AG09309 (cell line): ENCODE measurements at regions not wholly inside any gene's neighbourhood (a gene's known extent, or its start where the extent isn't known, plus 50 kb on each side); places are given as distances from the start of the nearest gene placed in this dataset.

Experiments used
- DNase-seq: peaks from one replicate; pipeline ENCODE4 v3.0.0-alpha.2; 2010; ENCODE audit warnings: low read depth
- H3K4me3 ChIP-seq: 2 replicates; pipeline ENCODE4 v1.5.1; 2011; ENCODE audit warnings: mild to moderate bottlenecking, low read depth, low read length, moderate library complexity; ENCODE audit not compliant: control insufficient read depth
- TF ChIP-seq, protein P1 (sequence below): IDR thresholded peaks from 2 replicates; pipeline ENCODE4 v1.5.1; 2011; ENCODE audit warnings: mild to moderate bottlenecking, low read depth, low read length, inconsistent platforms; ENCODE audit not compliant: insufficient read depth, control insufficient read depth; ENCODE audit errors: missing control alignments

DNA sequence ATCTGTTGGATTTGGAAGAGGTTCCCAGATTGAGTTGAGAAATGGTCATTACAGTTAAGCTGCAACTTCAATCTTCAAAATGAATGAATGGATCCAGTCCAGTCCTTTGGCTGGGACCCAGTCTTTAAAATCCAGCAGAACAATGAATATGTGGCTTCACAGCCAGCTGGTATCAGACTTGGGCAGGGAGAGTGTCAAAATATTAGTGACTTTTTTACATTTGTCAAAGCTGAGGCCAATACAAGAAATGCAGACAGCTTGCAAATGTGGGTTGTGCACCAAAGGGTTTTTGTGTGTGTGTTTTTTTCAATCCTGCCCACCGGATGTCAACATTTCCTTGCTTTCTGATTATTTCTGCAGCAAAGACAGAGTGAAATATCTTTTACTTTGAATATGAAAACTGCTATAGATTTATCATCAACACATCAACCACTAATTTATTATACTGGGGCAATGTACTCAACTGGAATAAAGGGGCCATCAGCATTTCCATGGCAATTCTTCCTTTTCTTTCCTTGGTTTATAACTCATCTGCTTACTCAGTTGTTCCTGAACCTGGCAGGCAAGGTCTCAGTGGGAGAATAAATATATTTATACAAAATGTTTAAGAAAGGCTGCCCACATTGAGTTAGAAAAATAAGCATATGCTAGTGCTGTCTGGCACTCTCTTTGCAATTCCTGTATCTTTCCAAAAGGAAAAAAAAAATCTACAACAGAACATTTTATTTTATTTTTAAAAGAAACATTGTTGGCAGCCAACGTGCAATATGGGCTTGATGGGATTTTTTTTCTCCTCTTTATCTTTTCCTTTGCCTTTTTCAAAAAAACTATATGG, 491.6 kb upstream of the C1orf87 start:
- H3K4me3 ChIP-seq, result no peak overlapping the region
- TF ChIP-seq, protein P1, sequence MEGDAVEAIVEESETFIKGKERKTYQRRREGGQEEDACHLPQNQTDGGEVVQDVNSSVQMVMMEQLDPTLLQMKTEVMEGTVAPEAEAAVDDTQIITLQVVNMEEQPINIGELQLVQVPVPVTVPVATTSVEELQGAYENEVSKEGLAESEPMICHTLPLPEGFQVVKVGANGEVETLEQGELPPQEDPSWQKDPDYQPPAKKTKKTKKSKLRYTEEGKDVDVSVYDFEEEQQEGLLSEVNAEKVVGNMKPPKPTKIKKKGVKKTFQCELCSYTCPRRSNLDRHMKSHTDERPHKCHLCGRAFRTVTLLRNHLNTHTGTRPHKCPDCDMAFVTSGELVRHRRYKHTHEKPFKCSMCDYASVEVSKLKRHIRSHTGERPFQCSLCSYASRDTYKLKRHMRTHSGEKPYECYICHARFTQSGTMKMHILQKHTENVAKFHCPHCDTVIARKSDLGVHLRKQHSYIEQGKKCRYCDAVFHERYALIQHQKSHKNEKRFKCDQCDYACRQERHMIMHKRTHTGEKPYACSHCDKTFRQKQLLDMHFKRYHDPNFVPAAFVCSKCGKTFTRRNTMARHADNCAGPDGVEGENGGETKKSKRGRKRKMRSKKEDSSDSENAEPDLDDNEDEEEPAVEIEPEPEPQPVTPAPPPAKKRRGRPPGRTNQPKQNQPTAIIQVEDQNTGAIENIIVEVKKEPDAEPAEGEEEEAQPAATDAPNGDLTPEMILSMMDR, result no peak
- no peak for DNase-seq

DNA sequence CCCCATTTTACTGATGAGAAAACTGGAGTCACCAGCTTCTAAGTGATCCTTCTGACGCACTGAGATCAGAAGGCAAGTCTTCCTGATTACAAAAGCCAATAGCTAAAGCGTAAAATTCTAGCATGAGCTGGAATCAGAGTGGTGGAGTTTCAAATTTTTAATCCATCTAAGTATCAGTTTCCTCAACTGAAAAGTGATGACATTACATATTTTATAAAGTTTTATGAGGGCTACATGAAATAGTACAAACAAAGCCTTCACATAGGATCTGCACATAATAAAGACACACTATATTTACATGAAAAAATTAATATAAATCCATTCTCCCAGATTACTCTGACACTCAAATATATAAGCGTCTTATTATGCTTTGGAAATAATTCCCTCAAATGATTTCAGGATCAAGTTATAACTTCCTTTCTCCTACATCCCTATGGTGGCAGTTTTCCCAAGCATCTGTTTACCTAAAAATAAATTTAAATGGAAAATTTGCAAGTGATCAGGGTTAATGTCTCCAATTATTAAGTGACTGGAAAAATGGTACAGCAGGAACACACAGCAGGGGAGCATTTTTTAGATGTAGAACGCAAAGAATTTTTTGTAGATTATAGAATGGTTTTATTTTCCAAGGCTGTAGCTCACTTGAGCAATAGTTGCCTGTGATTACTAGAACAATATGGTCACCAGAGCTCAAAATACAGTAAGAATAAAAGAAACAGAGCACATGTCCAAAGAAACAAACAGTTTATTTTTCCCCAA, 490.4 kb upstream of the C1orf87 start:
- TF ChIP-seq, protein P1, result no peak
- DNase-seq, result no peak
- H3K4me3 ChIP-seq, result no peak overlapping the region

DNA sequence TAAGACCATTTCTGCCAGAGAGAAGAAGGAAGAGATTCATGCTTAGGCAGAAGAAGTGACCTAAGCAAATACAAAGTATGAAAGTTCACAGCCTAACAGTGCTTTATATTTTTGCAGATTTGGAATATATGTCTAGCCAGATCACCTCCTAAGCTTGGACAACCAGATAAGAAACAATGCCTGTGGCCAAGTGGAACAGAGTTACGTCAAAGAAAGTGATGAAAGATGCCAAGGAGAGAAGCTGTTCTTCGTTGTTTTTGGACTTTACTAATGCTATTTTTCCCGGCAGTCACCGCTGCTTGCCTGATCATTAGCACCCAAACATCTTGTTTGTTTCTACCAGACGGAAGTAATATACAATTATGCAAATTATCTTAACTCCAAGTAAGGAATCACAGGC, 489.2 kb upstream of the C1orf87 start:
- DNase-seq, result no peak
- TF ChIP-seq, protein P1, result no peak
- no peak overlapping the region for H3K4me3 ChIP-seq

DNA sequence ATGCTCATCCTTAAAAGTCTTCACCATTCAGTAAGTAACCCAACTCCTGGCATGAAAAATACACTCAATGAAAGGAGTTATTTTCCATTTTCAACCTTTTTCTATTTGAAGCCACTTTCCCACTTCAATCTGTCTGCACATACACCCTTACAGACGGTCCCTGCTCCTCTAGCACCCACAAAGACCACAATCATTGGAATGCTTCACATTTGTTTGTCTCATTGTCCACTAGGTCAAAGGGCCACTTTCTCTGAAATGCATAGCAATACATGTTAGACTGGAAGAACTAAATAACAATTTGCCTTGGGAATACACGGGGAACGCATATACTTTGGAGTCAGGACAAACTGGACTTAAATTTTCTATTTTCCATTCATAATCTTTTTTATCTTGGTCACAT, 487.1 kb upstream of the C1orf87 start:
- DNase-seq, result no peak
- H3K4me3 ChIP-seq, result no peak overlapping the region
- TF ChIP-seq, protein P1, result no peak

DNA sequence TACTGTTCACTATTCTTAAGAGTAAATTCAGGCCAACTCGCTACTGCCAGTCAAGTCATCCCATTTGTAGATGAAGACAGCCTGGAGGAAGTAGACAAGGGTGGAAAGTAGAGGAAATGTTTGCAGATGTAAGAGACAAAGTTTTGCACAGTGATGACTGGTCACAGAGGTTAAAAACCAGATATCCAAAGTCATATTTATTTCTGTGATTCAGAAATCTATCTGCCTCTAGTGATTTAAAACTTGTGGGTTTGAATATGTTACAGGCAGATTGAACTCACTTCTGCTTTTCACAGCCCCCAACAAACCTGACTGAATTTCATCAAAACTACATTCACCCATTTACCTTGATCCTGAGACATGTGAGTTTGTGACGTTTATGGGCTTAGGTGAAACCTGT, 484.7 kb upstream of the C1orf87 start:
- DNase-seq, result no peak
- H3K4me3 ChIP-seq, result no peak overlapping the region
- TF ChIP-seq, protein P1, result no peak

DNA sequence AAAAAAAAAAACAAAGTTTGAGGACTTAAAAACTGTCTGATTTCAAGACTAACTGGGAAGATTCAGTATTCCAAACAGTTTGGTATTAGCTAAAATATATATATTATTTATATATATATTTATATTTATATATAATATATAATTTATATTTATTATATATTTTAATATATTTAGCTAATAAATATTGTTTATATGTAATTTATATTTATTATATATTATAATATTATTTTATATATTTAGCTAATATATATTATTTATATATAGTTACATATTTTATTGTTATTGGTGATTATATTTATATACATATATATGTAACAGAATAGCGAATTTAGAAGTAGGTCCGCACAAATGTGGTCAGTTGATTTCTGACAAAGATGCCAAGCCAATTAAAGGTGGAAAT, 480.2 kb upstream of the C1orf87 start:
- DNase-seq, result no peak
- TF ChIP-seq, protein P1, result no peak
- H3K4me3 ChIP-seq, result no peak overlapping the region
